HUES64 (cell line): ENCODE measurements at regions not wholly inside any gene's neighbourhood (a gene's known extent, or its start where the extent isn't known, plus 50 kb on each side); places are given as distances from the start of the nearest gene placed in this dataset.

Experiments
- H3K27ac ChIP-seq: 2 replicates; pipeline ENCODE4 v1.7.0; 2013; ENCODE audit warnings: low read depth, low read length, inconsistent platforms
- H3K27me3 ChIP-seq: 2 replicates; pipeline ENCODE4 v1.6.1; 2013; ENCODE audit warnings: mild to moderate bottlenecking, low read length; ENCODE audit not compliant: insufficient read depth
- H3K36me3 ChIP-seq: 2 replicates; pipeline ENCODE4 v1.6.1; 2013; ENCODE audit warnings: mild to moderate bottlenecking, low read length; ENCODE audit not compliant: insufficient read depth
- H3K4me1 ChIP-seq: 2 replicates; pipeline ENCODE4 v1.6.1; 2013; ENCODE audit warnings: mild to moderate bottlenecking, low read length, moderate library complexity; ENCODE audit not compliant: insufficient read depth
- H3K4me3 ChIP-seq: 2 replicates; pipeline ENCODE4 v1.5.1; 2013; ENCODE audit warnings: mild to moderate bottlenecking, low read length, moderate library complexity
- H3K9ac ChIP-seq: 2 replicates; pipeline ENCODE4 v1.6.1; 2013; ENCODE audit warnings: mild to moderate bottlenecking, low read depth, low read length
- H3K9me3 ChIP-seq: 2 replicates; pipeline ENCODE4 v1.6.1; 2013; ENCODE audit warnings: low read depth, low read length; ENCODE audit not compliant: insufficient read depth
- WGBS: fragments of 150-250, 120-280 bp; methylation state at CpG from one replicate; pipeline ENCODE4 v1.1.7; 2013; ENCODE audit warnings: missing lambda C conversion rate; 5-methylcytosine and 5-hydroxymethylcytosine counted together

DNA sequence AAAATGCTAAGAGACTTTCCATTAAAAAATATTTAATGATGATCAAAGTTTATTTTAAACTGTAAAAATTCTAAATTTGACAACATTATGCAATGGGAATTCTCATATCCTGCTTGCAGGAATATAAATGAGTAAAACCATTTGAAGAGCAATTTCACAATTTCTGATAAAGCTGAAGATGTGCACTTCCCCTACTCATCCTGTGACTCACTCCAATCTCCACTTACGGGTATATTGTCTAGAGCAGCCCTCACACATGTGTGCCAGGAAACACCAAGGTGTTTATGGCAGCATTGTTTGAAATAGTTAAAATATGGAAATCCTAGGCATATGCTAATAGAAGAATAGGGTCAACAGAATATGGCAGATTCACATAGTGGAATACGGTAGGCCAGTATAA lies 158.4 kb downstream of the PDHA2 start:
- Histone ChIP-seq H3K4me1 (no peaks in the 10 kb centered on the region), H3K9ac (no peak overlapping the region), H3K27me3 (no peaks in the 10 kb centered on the region), H3K9me3 (no peaks in the 10 kb centered on the region), H3K27ac (no peak overlapping the region), H3K36me3 (no peaks in the 10 kb centered on the region), H3K4me3 (no peak overlapping the region)
- WGBS, result 92% methylated on average over 2 of the region's 2 CpGs

DNA sequence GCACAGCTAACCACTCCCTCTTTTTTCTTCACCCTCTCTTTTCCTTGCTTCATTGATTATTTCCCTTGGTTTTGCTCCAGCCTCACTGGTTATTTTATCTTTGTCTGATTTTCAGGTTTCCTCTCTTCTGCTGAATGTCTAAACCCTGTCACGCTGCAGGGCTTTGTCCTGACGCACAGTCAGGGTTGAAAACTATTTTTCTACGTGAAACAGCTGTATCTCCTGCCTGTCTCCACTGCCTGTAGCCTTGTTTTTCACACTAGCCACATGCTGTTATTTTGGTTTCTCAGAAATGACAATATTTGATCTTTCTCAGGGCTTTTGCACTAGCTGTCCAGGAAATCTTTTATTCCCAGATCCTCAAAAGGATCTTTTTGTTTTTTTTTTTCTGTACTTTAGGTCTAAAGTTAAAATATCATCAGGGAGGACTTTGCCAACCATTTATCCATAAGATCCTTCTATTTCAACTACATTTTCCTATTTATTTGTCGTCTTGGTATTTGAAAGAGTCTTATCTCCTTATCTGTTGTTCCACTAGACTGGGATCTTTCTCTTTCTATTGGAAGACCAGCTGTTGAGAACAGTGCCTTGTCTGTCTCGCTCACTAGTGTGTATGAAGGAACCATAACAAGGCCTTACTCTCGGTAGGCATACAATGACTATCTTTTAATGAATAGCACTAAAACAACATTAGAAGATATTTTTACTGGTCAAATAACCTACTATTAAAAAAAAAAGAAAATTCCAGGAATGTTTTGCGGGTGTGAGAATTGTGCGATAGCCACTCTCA lies 164.3 kb downstream of the PDHA2 start:
- no peaks in the 10 kb centered on the region for H3K36me3 ChIP-seq
- no peaks in the 10 kb centered on the region for H3K4me1 ChIP-seq
- H3K27ac ChIP-seq, result no peak overlapping the region
- no peaks in the 10 kb centered on the region for H3K27me3 ChIP-seq
- H3K9ac ChIP-seq, result no peak overlapping the region
- no peaks in the 10 kb centered on the region for H3K9me3 ChIP-seq
- 94% methylated on average over 5 of the region's 8 CpGs for WGBS
- no peak overlapping the region for H3K4me3 ChIP-seq

DNA sequence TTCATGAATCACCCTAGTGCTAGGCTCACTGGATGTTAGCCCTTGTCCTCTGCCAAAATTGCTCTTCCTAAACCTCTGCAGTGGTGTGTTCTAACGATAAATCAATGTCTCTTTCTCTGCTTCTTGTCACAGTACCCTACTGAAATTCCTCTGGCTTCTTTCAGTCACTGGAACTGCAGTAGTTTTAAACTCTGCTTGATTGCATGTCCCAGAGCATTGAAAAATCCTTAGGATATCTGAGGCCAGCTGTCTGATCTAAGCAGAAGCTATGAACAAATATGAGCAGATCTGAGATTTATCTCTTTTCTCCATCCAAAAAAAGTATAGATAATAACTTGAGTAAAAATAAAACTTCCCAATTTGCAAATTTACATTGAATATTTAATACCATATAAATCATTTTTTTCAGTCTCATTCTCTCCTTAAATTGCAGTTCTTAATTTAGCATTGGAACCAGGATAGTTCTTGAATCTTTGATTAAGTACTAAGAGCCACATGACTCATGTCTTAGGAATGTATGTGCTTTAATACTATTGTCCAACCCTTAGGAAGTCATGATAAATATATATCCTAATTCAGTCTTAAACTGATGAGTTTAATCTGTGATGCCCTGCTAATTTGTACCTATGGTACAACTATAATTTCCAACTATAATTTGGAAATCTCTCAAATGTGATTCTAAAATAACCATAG lies 169.7 kb downstream of the PDHA2 start:
- Histone ChIP-seq H3K9me3 (no peaks in the 10 kb centered on the region), H3K27me3 (no peaks in the 10 kb centered on the region), H3K4me3 (no peak overlapping the region), H3K36me3 (no peaks in the 10 kb centered on the region), H3K9ac (no peak overlapping the region), H3K4me1 (no peaks in the 10 kb centered on the region), H3K27ac (no peak overlapping the region)
- WGBS, result 94% methylated on average over 1 of the region's 1 CpG

DNA sequence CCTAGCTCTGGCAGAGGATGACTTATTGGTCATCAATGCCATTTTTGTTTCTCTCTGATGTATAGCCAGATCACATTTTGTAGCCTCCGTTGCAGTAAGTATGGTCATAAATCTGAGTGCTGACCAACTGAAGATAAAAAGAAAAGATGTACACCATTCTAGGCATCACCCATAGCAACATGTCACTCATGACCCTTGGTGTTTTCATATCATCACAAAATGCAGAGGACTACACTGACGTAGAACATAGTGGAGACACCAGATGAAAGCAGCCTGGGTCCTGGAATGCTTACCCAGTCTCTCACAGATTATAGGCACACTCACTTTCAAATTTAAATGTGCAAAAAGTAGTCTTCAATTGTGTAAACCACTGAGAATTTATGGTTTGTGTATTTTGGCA lies 172.8 kb downstream of the PDHA2 start:
- WGBS, result 89% methylated on average over 2 of the region's 2 CpGs
- Histone ChIP-seq H3K36me3 (no peaks in the 10 kb centered on the region), H3K4me1 (no peaks in the 10 kb centered on the region), H3K4me3 (no peak overlapping the region), H3K9me3 (no peaks in the 10 kb centered on the region), H3K9ac (no peak overlapping the region), H3K27ac (no peak overlapping the region), H3K27me3 (no peaks in the 10 kb centered on the region)

DNA sequence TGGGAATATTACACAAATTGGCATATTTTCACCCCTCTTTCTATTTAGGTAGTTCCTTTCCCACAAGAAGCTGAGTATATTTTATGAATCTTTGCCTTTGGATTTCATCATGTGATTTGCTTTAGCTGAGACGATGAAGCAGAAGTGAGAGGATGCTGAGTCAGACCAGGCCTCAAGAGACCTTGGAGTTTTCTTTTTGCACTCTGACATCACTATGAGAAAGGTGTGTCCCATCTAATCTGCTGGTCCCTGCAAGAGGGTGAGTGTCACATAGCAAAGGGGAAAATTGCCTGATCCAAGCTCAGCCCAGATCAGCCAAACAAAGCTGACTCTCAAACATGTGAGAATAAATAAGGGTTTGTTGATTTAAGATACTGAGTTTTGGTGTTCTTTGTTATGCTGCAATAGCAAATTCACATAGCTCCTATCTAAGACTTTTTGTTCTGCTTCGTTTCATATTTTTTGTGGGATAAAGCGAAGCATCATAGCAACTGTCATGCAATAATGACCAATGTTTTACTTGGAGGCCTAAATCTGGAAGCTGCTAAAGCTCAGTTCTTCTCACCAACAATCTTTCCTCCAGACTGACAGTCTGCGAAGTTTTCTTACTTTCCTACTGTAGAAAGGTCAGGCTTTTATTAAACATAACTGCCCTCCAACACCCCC lies 176.9 kb downstream of the PDHA2 start:
- Histone ChIP-seq H3K9ac (no peak overlapping the region), H3K4me3 (no peak overlapping the region), H3K27me3 (no peaks in the 10 kb centered on the region), H3K9me3 (no peaks in the 10 kb centered on the region), H3K4me1 (no peaks in the 10 kb centered on the region), H3K36me3 (no peaks in the 10 kb centered on the region), H3K27ac (no peak overlapping the region)
- 92% methylated on average over 4 of the region's 4 CpGs for WGBS

DNA sequence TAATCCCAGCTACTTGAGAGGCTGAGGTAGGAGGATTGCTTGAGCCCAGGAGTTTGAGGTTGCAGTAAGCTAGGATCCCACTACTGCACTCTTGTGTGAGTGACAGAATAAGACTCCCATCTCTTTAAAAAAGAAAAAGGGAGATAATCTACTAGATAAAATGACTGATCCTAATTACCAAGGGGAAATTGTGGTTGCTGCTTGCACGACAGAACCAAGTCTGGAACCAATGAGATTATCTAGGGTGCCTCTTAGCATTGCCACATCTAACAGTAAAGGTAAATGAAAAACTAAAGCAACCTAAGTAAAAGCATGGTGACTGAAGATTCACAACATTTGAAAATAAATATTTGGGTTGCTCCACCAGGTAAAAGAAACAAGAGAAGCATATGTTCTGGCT lies 185.1 kb downstream of the PDHA2 start:
- Histone ChIP-seq H3K9ac (no peak overlapping the region), H3K4me3 (no peak overlapping the region), H3K4me1 (no peaks in the 10 kb centered on the region), H3K27ac (no peak overlapping the region), H3K9me3 (no peaks in the 10 kb centered on the region), H3K36me3 (no peaks in the 10 kb centered on the region), H3K27me3 (no peaks in the 10 kb centered on the region)
- WGBS, result 78% methylated on average over 1 of the region's 1 CpG

DNA sequence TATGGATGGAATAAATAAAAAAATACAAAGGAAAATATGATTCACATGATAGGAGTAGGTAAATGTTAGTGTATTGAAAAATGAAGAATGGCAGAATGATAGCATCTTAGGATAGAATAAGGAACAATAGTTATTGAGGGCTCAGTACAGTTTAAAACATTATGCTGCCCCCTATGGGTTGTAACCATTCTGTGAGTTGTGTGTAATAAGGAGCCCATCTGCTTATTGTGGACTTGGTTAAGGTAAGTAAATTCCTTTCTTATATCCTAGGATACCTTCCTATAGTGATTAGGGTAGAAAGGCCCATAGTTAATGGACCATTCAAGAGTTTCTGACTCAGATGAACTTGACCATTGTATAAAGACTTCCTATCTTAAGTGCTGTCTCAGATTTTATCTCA lies 195.8 kb downstream of the PDHA2 start:
- no peaks in the 10 kb centered on the region for H3K27me3 ChIP-seq

DNA sequence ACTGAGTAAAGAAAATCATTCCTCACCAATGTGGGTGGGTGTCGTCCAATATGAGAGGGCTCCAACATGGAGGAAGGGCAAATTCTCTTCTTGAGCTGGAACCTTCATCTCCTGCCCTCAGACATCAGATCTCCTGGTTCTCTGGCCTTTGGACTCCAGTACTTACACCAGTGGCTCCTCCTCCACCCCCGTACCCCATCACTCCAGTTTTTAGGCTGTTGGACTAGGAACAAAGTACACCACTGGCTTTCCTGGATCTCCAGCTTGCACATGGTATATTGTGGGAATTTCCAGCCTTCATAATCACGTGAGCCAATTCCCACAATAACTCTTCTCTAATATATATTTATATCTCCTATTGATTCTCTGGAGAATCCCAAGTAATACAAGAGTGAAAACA lies 196.9 kb downstream of the PDHA2 start:
- Histone ChIP-seq H3K27ac (no peak overlapping the region), H3K4me1 (no peaks in the 10 kb centered on the region), H3K9ac (no peak overlapping the region), H3K9me3 (no peaks in the 10 kb centered on the region), H3K36me3 (no peaks in the 10 kb centered on the region), H3K4me3 (no peak overlapping the region), H3K27me3 (no peaks in the 10 kb centered on the region)
- WGBS, result 94% methylated on average over 3 of the region's 3 CpGs

More for the DNA sequence above, 195.8 kb downstream of the PDHA2 start:
- H3K9ac ChIP-seq, result no peak overlapping the region
- no peaks in the 10 kb centered on the region for H3K9me3 ChIP-seq
- no peak overlapping the region for H3K27ac ChIP-seq
- no peaks in the 10 kb centered on the region for H3K36me3 ChIP-seq
- no peaks in the 10 kb centered on the region for H3K4me1 ChIP-seq
- no peak overlapping the region for H3K4me3 ChIP-seq

DNA sequence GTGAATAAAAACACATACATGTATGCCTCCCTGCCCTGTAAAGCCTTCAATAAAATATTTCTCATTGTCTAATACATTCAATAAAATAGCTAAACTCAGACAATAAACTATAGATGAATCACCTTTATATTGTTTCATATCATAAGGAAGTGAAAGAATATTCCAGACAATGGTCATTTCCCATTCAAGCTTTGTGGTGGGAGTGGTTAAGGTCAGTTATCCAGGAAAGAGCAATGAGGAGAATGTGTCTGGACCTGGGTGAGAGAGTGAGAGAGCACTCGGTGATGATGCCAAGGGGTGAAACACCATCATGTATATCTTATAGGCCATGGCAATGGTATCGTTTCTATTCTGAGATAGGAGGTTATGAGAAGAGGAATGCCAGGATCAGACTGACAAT lies 197.8 kb downstream of the PDHA2 start:
- no peaks in the 10 kb centered on the region for H3K27me3 ChIP-seq
- no peaks in the 10 kb centered on the region for H3K9me3 ChIP-seq
- no peak overlapping the region for H3K4me3 ChIP-seq
- no peaks in the 10 kb centered on the region for H3K4me1 ChIP-seq
- H3K9ac ChIP-seq, result no peak overlapping the region
- 95% methylated on average over 2 of the region's 2 CpGs for WGBS
- no peaks in the 10 kb centered on the region for H3K36me3 ChIP-seq
- H3K27ac ChIP-seq, result no peak overlapping the region

DNA sequence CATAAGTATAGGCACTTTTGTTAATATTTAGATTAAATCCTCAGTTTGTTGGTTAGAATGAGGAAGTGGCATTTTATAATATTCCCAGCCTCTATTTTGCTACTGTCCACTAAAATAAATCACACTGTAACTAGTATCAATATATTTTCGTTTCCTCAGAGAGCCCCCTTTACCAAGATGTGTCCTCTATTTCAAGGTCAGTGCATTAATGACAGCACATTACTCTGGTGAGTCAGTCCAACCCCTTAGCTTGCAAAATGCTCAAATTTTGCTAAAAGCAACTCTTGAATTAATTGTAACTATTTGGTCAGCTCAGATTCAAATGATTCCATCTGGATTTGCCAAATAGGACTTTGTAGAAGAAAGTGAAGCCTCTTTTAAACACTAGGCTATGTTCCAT lies 199.3 kb downstream of the PDHA2 start:
- H3K4me3 ChIP-seq, result no peak overlapping the region
- no peaks in the 10 kb centered on the region for H3K9me3 ChIP-seq
- H3K9ac ChIP-seq, result no peak overlapping the region
- 90% methylated on average over 1 of the region's 1 CpG for WGBS
- no peaks in the 10 kb centered on the region for H3K4me1 ChIP-seq
- H3K36me3 ChIP-seq, result no peaks in the 10 kb centered on the region
- no peak overlapping the region for H3K27ac ChIP-seq
- no peaks in the 10 kb centered on the region for H3K27me3 ChIP-seq

DNA sequence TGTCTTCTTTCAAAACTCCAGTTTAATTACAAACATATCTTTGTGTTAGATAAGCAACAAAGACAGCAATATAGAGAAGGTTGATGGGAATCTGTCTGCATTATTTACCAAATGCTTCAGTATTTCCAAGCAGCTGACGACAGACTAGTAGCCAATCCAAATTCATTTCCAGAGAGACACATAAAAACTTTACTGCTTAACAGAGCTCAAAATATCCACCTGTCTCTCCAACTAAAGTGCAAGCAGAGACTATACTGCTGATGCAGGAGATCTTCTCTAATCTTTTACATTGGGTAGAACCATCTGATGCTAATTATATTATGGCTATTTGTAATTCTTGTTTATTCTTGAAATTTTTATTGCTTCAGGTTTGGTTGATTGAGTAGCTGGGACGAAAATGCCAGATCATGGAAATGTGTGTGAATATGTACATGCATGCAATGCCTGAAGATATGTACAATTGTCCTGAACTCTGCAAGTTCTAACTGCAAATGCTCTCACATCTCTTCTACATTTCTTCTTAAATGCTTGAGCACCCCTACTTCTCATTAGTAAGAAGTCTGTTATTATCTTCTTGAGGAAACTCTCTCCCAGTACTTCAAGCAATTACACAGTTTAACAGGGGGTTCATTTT lies 200.0 kb downstream of the PDHA2 start:
- H3K4me1 ChIP-seq, result no peaks in the 10 kb centered on the region
- no peak overlapping the region for H3K27ac ChIP-seq
- no peak overlapping the region for H3K4me3 ChIP-seq
- H3K9ac ChIP-seq, result no peak overlapping the region
- no peaks in the 10 kb centered on the region for H3K9me3 ChIP-seq
- no peaks in the 10 kb centered on the region for H3K27me3 ChIP-seq
- H3K36me3 ChIP-seq, result no peaks in the 10 kb centered on the region
- 90% methylated on average over 2 of the region's 2 CpGs for WGBS
